ENCODE measurements at regions not wholly inside any gene's neighbourhood (a gene's known extent, or its start where the extent isn't known, plus 50 kb on each side); places are given as distances from the start of the nearest gene placed in this dataset.

GRCh38 chr10:131571865-131572264 lies 260.3 kb upstream of the TCERG1L start:
- TF ChIP-seq TP53 (CRISPR knock-in tag; conservative IDR thresholded peaks at IDR 0.05) (no peak), TFE3 (CRISPR knock-in tag; IDR thresholded peaks at IDR 0.05) (no peak), RXRA (CRISPR knock-in tag; IDR thresholded peaks at IDR 0.05) (no peak), CEBPZ (IDR thresholded peaks at IDR 0.05; ENCODE audit: low read length) (no peak), ZNF704 (CRISPR knock-in tag; IDR thresholded peaks at IDR 0.05; ENCODE audit: borderline replicate concordance) (no peak), ZNF44 (CRISPR knock-in tag; IDR thresholded peaks at IDR 0.05) (no peak), ZNF572 (CRISPR knock-in tag; IDR thresholded peaks at IDR 0.05) (no peak), XBP1 (CRISPR knock-in tag; IDR thresholded peaks at IDR 0.05) (no peak), ZNF775 (CRISPR knock-in tag; IDR thresholded peaks at IDR 0.05; ENCODE audit: borderline replicate concordance) (no peak), FOXM1 (CRISPR knock-in tag; IDR thresholded peaks at IDR 0.05) (no peak), ZNF512B (CRISPR knock-in tag; IDR thresholded peaks at IDR 0.05; ENCODE audit: borderline replicate concordance) (no peak), BCL3 (CRISPR knock-in tag; IDR thresholded peaks at IDR 0.05) (no peak)
- no peak for FAIRE-seq
- H3K4me3 ChIP-seq (replicated peaks in 1 of 3; ENCODE audit: insufficient read depth in 1 of 3, low read depth in 2 of 3, low read length in 3 of 3) = no peak overlapping the region
- no peaks in the 10 kb centered on the region for H3K36me3 ChIP-seq (replicated peaks in 1 of 2; ENCODE audit: control insufficient read depth in 1 of 2, insufficient read depth in 2 of 2, low read length in 2 of 2)
- 7% methylated on average over 8 of the region's 8 CpGs for WGBS (ENCODE audit: low lambda C conversion rate)
- BruUV-seq (replicated peaks) = no TSS peak
- ChIA-PET POLR2A (no interaction called here), CTCF (ENCODE audit: low intra/inter-chr PET ratio, low total read pairs) (no interaction called here)
- H3K4me2 ChIP-seq (ENCODE audit: low read depth, low read length) = no peak overlapping the region
- no peaks in the 10 kb centered on the region for H3K79me2 ChIP-seq (ENCODE audit: insufficient read depth, low read length)
- peaks cover 3 to 25% of the 10 kb centered on the region in 2 experiments; a peak in 3 of 5 replicates for H3K27me3 ChIP-seq (ENCODE audit: control insufficient read depth in 1 of 2, insufficient read depth in 2 of 2, low read length in 2 of 2)
- no peak overlapping the region for H2AFZ ChIP-seq (ENCODE audit: low read length)
- H3K27ac ChIP-seq (ENCODE audit: extremely low read length, insufficient read depth, low read length) = no peak overlapping the region
- intact Hi-C loops (cut with micrococcal nuclease; ENCODE audit: unreplicated experiment) (no loop called here), in situ Hi-C loops (cut with HindIII; ENCODE audit: extremely low pct_ligation_motif_present, low pct_unique_long_range_greater_than_20kb) (no loop called here)
- H3K4me1 ChIP-seq (ENCODE audit: insufficient read depth, low read length) = no peaks in the 10 kb centered on the region
- H3K9ac ChIP-seq (ENCODE audit: insufficient read depth, low read depth, low read length) = no peak overlapping the region
- H4K20me1 ChIP-seq (ENCODE audit: insufficient read depth, low read length) = no peaks in the 10 kb centered on the region
- H3K9me3 ChIP-seq (ENCODE audit: low read length) = no peaks in the 10 kb centered on the region
- DNase-seq (ENCODE audit: low spot score) = no peak
- ATAC-seq = no peak
